ENCODE measurements at regions not wholly inside any gene's neighbourhood (a gene's known extent, or its start where the extent isn't known, plus 50 kb on each side); places are given as distances from the start of the nearest gene placed in this dataset.

DNA sequence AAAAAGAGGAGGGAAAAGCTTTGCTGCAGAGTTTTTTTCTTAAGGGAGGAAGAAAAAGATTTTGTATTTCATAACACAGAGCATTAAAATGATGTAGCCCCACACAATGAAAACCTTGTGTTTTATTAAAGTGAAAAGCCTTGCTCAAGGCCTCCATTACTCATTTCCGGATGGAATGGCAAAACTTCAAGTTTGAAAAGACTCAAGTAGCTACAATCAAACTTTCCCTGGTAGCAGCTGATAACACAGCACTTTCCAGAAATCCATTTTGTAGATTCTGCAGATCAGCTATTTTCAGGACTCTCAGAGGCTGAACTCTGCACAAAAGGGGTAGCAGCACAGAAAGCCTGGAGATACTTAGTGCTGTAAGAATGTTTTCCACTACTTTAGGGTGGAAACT, 374.8 kb downstream of the NFIB start (continued):
- TF ChIP-seq, protein P1, sequence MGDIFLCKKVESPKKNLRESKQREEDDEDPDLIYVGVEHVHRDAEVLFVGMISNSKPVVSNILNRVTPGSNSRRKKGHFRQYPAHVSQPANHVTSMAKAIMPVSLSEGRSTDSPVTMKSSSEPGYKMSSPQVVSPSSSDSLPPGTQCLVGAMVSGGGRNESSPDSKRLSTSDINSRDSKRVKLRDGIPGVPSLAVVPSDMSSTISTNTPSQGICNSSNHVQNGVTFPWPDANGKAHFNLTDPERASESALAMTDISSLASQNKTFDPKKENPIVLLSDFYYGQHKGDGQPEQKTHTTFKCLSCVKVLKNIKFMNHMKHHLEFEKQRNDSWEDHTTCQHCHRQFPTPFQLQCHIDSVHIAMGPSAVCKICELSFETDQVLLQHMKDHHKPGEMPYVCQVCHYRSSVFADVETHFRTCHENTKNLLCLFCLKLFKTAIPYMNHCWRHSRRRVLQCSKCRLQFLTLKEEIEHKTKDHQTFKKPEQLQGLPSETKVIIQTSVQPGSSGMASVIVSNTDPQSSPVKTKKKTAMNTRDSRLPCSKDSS (IDR thresholded peaks at IDR 0.05; ENCODE audit: low read depth, partially characterized antibody), result no peak
- TF ChIP-seq MECOM (CRISPR knock-in tag; IDR thresholded peaks at IDR 0.05), result no peak

DNA sequence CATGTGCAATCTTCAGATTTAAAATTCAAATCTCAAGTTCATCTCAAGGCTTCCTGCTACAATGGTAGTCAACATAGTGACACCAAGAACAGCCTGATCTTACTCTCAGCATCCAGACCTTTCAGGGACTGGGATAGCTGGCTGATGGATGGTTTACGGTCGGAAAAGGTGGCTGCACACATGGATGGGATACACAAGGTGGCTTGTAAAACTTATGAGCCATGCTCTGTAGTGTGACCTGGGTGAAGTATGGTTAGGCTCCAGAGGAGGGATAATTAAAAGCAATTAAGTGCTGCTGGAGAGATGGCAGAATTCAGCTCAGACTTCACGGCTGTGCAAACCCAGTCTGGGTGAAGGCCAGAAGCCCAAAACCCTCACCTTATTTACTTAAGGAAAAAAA, 379.5 kb downstream of the NFIB start:
- H3K9me3 ChIP-seq (replicated peaks; ENCODE audit: control insufficient read depth, insufficient read depth, low read depth, low read length), result no peaks in the 10 kb centered on the region
- in situ Hi-C loops (cut with MboI), result no loop called here
- 0% methylated on average over 3 of the region's 3 CpGs for WGBS (ENCODE audit: insufficient coverage, low coverage, missing lambda C conversion rate)
- intact Hi-C loops (cut with micrococcal nuclease), result no loop called here
- no peaks in the 10 kb centered on the region for H3K9me1 ChIP-seq (ENCODE audit: control insufficient read depth, insufficient read depth, low read length)
- DNase-seq (ENCODE audit: extremely low read depth in 1 of 4, low spot score in 3 of 4), result no peak
- no peak overlapping the region for H2AFZ ChIP-seq (ENCODE audit: low read depth, low read length)
- no TSS peak for BruUV-seq (replicated peaks)
- no peaks in the 10 kb centered on the region for H3K79me2 ChIP-seq (ENCODE audit: control insufficient read depth, insufficient read depth, low read length)
- no peak overlapping the region for H3K9ac ChIP-seq (ENCODE audit: insufficient read depth in 1 of 2, low read depth in 2 of 2, low read length in 2 of 2)
- ChIA-PET POLR2A (no interaction called here), CTCF (ENCODE audit: low intra/inter-chr PET ratio) (no interaction called here)
- no peaks in the 10 kb centered on the region for H3K4me1 ChIP-seq (replicated peaks in 1 of 2; ENCODE audit: control insufficient read depth in 2 of 2, insufficient read depth in 2 of 2, low read length in 2 of 2)
- no peak for ATAC-seq
- no peaks in the 10 kb centered on the region for H3K27me3 ChIP-seq (ENCODE audit: control insufficient read depth in 2 of 2, insufficient read depth in 2 of 2, low read length in 2 of 2)
- no peaks in the 10 kb centered on the region for H3K36me3 ChIP-seq (ENCODE audit: control insufficient read depth, insufficient read depth, low read length)
- H3K4me3 ChIP-seq, result no peak overlapping the region
- no peak overlapping the region for H3K27ac ChIP-seq (ENCODE audit: extremely low read depth, low read depth, low read length)
- no peak overlapping the region for H3K4me2 ChIP-seq (ENCODE audit: insufficient read depth, low read length)
- H4K20me1 ChIP-seq (replicated peaks; ENCODE audit: control insufficient read depth, insufficient read depth, low read length), result no peaks in the 10 kb centered on the region
- FAIRE-seq, result no peak
- no peak for TF ChIP-seq SNIP1 (IDR thresholded peaks at IDR 0.05; ENCODE audit: low read depth)
- TF ChIP-seq CHD2 (IDR thresholded peaks at IDR 0.05; ENCODE audit: low read depth, low read length), result no peak
- TF ChIP-seq ZFX (CRISPR knock-in tag; IDR thresholded peaks at IDR 0.05), result no peak
- no peak for TF ChIP-seq ERF (CRISPR knock-in tag; IDR thresholded peaks at IDR 0.05)
- TF ChIP-seq ATF1 (CRISPR knock-in tag; IDR thresholded peaks at IDR 0.05), result no peak
- no peak for TF ChIP-seq ATF1 (tag; IDR thresholded peaks at IDR 0.05)
- TF ChIP-seq CREBBP (IDR thresholded peaks at IDR 0.05; ENCODE audit: low read depth, low read length), result no peak
- TF ChIP-seq, protein P2, sequence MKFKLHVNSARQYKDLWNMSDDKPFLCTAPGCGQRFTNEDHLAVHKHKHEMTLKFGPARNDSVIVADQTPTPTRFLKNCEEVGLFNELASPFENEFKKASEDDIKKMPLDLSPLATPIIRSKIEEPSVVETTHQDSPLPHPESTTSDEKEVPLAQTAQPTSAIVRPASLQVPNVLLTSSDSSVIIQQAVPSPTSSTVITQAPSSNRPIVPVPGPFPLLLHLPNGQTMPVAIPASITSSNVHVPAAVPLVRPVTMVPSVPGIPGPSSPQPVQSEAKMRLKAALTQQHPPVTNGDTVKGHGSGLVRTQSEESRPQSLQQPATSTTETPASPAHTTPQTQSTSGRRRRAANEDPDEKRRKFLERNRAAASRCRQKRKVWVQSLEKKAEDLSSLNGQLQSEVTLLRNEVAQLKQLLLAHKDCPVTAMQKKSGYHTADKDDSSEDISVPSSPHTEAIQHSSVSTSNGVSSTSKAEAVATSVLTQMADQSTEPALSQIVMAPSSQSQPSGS (CRISPR knock-in tag; IDR thresholded peaks at IDR 0.05), result no peak
- TF ChIP-seq ZNF121 (CRISPR knock-in tag; conservative IDR thresholded peaks at IDR 0.05), result no peak
- no peak for TF ChIP-seq TEAD1 (CRISPR knock-in tag; IDR thresholded peaks at IDR 0.05)
- TF ChIP-seq STAT5A (IDR thresholded peaks at IDR 0.05; ENCODE audit: borderline replicate concordance, low read length), result no peak
- TF ChIP-seq SMC3 (conservative IDR thresholded peaks at IDR 0.05; ENCODE audit: insufficient read depth, low read depth, low read length), result no peak
- no peak for TF ChIP-seq HCFC1 (IDR thresholded peaks at IDR 0.05; ENCODE audit: low read depth, low read length)
- no peak for TF ChIP-seq KLF1 (tag; IDR thresholded peaks at IDR 0.05)
- no peak for TF ChIP-seq SREBF2 (CRISPR knock-in tag; IDR thresholded peaks at IDR 0.05)

Data from K562 (cell line).